ENCODE measurements at regions not wholly inside any gene's neighbourhood (a gene's known extent, or its start where the extent isn't known, plus 50 kb on each side); places are given as distances from the start of the nearest gene placed in this dataset.

DNA sequence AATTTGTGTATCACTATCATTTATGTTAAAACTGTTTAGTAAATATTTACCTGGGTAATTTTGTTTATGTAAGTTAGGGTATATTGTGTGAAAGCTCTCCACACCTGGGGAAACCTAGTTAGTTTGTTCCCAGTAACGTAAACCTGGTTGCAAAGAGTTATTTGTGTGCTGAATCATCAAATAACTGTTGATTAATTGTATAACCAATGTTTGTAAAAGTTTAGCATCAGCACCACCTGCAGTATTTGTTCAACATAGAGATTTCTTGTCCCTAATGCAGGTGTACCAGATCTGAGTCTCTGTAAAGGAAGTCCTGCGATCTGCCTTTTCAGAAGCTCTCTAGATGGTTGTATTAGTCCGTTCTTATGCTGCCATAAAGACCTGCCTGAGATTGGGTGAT, 440.4 kb downstream of the COL12A1 start:
- DNase-seq (ENCODE audit: low read depth) = no peak
- no peak overlapping the region for H3K4me3 ChIP-seq (ENCODE audit: low read depth, low read length)
- TF ChIP-seq, protein P1, sequence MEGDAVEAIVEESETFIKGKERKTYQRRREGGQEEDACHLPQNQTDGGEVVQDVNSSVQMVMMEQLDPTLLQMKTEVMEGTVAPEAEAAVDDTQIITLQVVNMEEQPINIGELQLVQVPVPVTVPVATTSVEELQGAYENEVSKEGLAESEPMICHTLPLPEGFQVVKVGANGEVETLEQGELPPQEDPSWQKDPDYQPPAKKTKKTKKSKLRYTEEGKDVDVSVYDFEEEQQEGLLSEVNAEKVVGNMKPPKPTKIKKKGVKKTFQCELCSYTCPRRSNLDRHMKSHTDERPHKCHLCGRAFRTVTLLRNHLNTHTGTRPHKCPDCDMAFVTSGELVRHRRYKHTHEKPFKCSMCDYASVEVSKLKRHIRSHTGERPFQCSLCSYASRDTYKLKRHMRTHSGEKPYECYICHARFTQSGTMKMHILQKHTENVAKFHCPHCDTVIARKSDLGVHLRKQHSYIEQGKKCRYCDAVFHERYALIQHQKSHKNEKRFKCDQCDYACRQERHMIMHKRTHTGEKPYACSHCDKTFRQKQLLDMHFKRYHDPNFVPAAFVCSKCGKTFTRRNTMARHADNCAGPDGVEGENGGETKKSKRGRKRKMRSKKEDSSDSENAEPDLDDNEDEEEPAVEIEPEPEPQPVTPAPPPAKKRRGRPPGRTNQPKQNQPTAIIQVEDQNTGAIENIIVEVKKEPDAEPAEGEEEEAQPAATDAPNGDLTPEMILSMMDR (IDR thresholded peaks at IDR 0.05; ENCODE audit: insufficient read depth, low read depth, low read length) = no peak

DNA sequence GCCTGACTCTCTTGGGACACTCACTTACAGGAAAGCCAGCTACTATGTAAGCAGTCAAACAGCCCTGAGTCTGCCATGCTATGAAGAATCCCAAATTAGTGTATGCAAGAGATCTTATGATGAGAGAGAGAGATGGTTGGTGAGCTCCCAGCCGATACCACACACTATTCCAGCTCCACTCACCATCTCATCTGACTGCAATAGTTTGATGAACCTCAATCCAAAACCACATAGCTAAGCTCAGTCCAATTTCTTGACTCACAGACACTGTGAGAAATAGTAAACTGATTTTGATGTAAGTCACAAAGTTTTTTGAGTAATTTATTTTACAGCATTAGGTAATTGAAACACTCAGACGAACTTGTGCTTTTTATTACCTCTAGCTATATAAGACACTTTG, 441.4 kb downstream of the COL12A1 start:
- TF ChIP-seq, protein P1 (IDR thresholded peaks at IDR 0.05; ENCODE audit: insufficient read depth, low read depth, low read length) = no peak
- no peak overlapping the region for H3K4me3 ChIP-seq (ENCODE audit: low read depth, low read length)
- DNase-seq (ENCODE audit: low read depth) = no peak

DNA sequence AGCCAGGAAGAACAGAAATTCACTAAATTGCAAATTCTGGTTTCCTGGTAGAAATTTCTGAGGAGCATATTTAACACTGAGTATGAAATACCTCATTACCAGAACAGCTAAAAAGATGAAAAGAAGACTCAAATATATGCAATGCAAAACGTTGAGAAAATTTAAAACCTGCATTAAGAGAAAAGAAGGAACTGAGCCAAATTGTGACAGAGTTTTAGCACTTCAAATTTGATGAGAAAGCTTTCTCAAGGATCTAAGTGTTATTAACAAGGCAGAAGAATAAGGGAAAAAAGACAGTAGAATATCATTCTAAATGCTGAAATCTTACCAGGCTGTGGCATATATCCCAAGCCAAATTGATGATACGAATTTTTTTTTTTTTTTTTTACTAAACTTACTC, 443.0 kb downstream of the COL12A1 start:
- TF ChIP-seq, protein P1 (IDR thresholded peaks at IDR 0.05; ENCODE audit: insufficient read depth, low read depth, low read length) = no peak
- no peak overlapping the region for H3K4me3 ChIP-seq (ENCODE audit: low read depth, low read length)
- DNase-seq (ENCODE audit: low read depth) = no peak

DNA sequence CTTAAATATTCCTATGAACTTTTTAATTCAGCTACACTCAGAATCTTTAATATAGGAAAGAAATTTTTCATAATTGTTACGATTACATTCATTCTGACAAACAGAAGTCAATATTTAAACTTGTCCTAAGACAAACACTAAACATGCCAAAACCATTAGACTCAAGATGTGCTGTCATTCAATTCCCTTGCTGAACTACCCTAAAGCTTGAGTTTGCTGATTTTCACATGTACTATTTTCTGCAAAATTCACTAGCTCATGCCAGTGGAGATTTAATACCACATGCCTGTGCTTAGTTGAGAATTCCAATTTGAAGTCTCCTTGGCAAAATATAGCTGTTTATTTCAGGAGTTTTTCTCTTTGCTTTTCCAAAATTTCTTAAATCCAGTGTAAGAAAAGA, 448.0 kb downstream of the COL12A1 start:
- no peak overlapping the region for H3K4me3 ChIP-seq (ENCODE audit: low read depth, low read length)
- TF ChIP-seq, protein P1 (IDR thresholded peaks at IDR 0.05; ENCODE audit: insufficient read depth, low read depth, low read length) = no peak
- no peak for DNase-seq (ENCODE audit: low read depth)

DNA sequence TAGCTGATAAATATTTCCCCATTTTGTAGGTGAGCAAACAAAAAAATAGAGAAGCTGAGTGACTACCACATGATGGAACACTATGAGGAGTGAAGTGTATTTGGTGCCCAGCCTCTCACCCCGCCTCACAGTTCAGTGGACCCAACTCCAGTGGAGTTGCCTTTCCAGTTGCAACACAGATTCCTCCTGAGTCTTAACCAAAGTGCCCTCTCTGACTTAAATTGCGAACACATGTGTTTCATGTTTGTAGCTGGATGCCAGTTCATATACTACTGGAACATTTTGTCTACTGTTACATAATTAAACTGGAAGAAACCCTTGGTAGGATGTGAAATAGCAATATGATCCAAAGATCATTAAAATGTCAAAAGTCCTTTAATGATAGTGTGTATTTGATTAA, 448.9 kb downstream of the COL12A1 start:
- TF ChIP-seq, protein P1 (IDR thresholded peaks at IDR 0.05; ENCODE audit: insufficient read depth, low read depth, low read length) = no peak
- DNase-seq (ENCODE audit: low read depth) = no peak
- no peak overlapping the region for H3K4me3 ChIP-seq (ENCODE audit: low read depth, low read length)

DNA sequence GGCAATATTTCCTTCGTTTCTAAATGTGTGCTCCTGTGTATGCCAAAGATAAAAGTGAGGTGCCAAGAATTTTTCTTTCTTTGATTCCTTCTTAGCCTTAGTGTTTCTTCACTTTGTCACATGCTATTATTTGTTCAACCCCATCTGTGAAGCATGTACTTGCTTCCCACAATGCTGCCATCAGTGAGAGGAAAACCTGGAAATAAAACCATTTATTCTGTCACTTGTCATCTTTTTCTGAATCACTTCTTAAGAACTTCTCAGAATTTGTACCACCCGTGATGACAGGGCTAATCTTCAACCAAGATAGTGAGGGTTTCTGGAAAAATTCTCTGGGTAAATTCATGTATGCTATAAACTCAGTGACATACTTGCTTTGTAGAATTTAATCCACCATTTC, 450.1 kb downstream of the COL12A1 start:
- no peak for DNase-seq (ENCODE audit: low read depth)
- no peak overlapping the region for H3K4me3 ChIP-seq (ENCODE audit: low read depth, low read length)
- TF ChIP-seq, protein P1 (IDR thresholded peaks at IDR 0.05; ENCODE audit: insufficient read depth, low read depth, low read length) = no peak

DNA sequence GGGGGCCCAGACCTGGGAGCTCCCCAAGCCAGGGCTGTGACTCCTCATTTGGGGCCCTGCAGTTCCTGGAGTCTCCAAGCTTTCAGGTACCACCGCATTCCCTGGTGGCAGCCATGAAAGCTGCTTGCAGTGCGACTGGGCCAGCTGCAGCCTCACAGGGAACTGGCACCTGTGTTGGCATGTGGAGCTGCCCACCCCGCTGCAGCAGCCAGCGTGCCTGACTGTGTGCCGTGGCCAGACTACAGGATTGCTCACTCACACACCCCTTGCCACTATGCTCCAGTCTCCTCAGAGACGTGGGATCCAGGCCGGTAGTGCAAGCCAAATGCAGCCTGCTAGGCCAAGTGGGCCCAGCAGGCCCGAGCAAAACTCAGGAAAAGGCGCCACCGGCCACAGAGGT, 450.7 kb downstream of the COL12A1 start:
- TF ChIP-seq, protein P1 (IDR thresholded peaks at IDR 0.05; ENCODE audit: insufficient read depth, low read depth, low read length) = no peak

More for the DNA sequence above, 450.7 kb downstream of the COL12A1 start:
- DNase-seq (ENCODE audit: low read depth) = no peak
- no peak overlapping the region for H3K4me3 ChIP-seq (ENCODE audit: low read depth, low read length)

Measured in fibroblast of villous mesenchyme (primary cell).